Upper lobe of left lung (tissue), 4 donors: ENCODE measurements at regions not wholly inside any gene's neighbourhood (a gene's known extent, or its start where the extent isn't known, plus 50 kb on each side); places are given as distances from the start of the nearest gene placed in this dataset.

Experiments
- POLR2A ChIP-seq, 4 donors: fragments of 450-650 bp; IDR thresholded peaks; one replicate each; pipeline ENCODE4 v1.5.1; 2016 to 2017; ENCODE audit warnings: antibody characterized with exemption in 4 of 4, mild to moderate bottlenecking in 2 of 4
- TF ChIP-seq, protein P1 (sequence below), 6 experiments: fragments of 450-650 bp in 4 of 6; fragments of 200-600 bp in 2 of 6; sonication (generic) in 2 of 6; IDR thresholded peaks; one replicate each; pipeline ENCODE4 v1.5.1; 2016 to 2019; ENCODE audit warnings: antibody characterized with exemption in 6 of 6

DNA sequence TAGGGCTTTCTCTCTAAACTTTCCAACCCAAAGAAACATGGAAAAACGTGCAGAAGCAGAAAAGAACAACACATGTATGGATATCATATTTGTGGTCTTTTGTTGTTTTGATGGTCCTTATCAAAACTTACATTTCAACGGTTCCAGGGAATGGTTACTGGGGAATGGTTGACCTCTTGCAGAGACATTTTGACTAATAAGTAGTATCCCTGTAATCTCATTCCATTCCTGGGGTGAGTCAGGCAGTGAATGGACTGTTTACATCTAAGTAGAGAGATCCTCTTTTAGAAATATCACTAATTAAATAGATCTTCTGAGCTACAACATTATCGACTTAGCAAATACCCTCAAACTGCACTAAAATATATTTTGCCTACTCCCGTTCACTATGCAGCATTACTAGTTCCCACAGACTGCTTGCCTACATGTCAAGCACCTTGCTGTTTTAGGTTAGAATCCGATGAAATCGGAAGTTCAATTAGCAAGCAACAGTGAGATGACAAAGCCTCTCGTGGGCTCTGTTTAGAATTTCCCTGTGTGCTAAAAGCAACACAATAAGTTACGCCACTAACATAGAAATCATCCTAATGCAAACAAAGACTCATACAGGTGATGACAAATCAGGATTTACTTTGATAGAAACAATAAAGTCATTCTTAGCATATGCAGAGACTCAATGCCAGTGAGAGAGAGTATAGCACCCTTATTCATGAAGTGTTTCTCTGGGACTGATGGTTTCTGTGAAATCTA, 797.7 kb upstream of the ARGLU1 start:
- TF ChIP-seq, protein P1, sequence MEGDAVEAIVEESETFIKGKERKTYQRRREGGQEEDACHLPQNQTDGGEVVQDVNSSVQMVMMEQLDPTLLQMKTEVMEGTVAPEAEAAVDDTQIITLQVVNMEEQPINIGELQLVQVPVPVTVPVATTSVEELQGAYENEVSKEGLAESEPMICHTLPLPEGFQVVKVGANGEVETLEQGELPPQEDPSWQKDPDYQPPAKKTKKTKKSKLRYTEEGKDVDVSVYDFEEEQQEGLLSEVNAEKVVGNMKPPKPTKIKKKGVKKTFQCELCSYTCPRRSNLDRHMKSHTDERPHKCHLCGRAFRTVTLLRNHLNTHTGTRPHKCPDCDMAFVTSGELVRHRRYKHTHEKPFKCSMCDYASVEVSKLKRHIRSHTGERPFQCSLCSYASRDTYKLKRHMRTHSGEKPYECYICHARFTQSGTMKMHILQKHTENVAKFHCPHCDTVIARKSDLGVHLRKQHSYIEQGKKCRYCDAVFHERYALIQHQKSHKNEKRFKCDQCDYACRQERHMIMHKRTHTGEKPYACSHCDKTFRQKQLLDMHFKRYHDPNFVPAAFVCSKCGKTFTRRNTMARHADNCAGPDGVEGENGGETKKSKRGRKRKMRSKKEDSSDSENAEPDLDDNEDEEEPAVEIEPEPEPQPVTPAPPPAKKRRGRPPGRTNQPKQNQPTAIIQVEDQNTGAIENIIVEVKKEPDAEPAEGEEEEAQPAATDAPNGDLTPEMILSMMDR (IDR thresholded peaks at IDR 0.05), result no peak
- no peak for TF ChIP-seq POLR2A (IDR thresholded peaks at IDR 0.05)
